ENCODE measurements at regions not wholly inside any gene's neighbourhood (a gene's known extent, or its start where the extent isn't known, plus 50 kb on each side); places are given as distances from the start of the nearest gene placed in this dataset.

- no peak for DNase-seq
- no peaks in the 10 kb centered on the region for H3K27me3 Mint-ChIP-seq (ENCODE audit: low read depth)
- no peak overlapping the region for H3K27ac Mint-ChIP-seq
- CTCF ChIA-PET = no interaction called here
- intact Hi-C loops (cut with micrococcal nuclease) = no loop called here
- no peaks in the 10 kb centered on the region for H3K9me3 Mint-ChIP-seq
- H3K4me3 Mint-ChIP-seq = no peak overlapping the region
- no peaks in the 10 kb centered on the region for H3K36me3 Mint-ChIP-seq (ENCODE audit: low read depth)
- no peaks in the 10 kb centered on the region for H3K4me1 Mint-ChIP-seq (ENCODE audit: low read depth)
Measured at GRCh38 chr6:113570161-113570560, 287.0 kb upstream of the MARCKS start.

- CTCF ChIA-PET = no interaction called here
- Mint-ChIP-seq H3K27ac (no peak overlapping the region), H3K36me3 (ENCODE audit: low read depth) (no peaks in the 10 kb centered on the region), H3K9me3 (no peaks in the 10 kb centered on the region), H3K4me3 (no peak overlapping the region), H3K27me3 (ENCODE audit: low read depth) (no peaks in the 10 kb centered on the region), H3K4me1 (ENCODE audit: low read depth) (no peaks in the 10 kb centered on the region)
- DNase-seq = no peak
- intact Hi-C loops (cut with micrococcal nuclease) = no loop called here
Measured at GRCh38 chr6:113570641-113571040, 286.5 kb upstream of the MARCKS start.

- no peak for DNase-seq
- Mint-ChIP-seq H3K4me3 (no peak overlapping the region), H3K27ac (no peak overlapping the region), H3K4me1 (ENCODE audit: low read depth) (no peaks in the 10 kb centered on the region), H3K27me3 (ENCODE audit: low read depth) (no peaks in the 10 kb centered on the region), H3K9me3 (peaks cover 4% of the 10 kb centered on the region), H3K36me3 (ENCODE audit: low read depth) (no peaks in the 10 kb centered on the region)
- intact Hi-C loops (cut with micrococcal nuclease) = no loop called here
- CTCF ChIA-PET = interaction anchor here (0.7 kb wide), 1 partner anchor 166 kb away, joined by 4 read pairs; no protein-coding TSS in a partner anchor
Measured at GRCh38 chr6:113574147-113574546, 283.0 kb upstream of the MARCKS start.

DNA sequence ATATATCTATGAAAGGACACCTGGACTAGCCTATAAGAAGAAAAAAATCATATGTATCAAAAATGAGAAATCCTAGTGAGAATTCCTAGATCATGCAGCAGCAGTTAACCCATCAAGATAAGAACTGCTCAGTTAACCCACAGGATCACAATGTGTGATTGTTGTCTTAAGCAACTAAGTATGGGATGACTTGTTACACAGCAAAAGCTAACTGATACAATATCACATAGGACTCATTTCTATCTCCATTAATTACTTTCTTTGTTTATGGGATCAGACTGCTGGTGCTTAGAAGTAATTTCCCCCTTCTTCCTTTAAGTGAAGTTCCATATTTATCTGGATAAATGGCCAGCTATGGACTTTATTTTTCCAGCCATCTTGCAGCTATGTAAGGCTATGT, 280.8 kb upstream of the MARCKS start:
- peaks cover 4% of the 10 kb centered on the region for H3K9me3 Mint-ChIP-seq
- no peak overlapping the region for H3K4me3 Mint-ChIP-seq
- H3K27me3 Mint-ChIP-seq (ENCODE audit: low read depth) = no peaks in the 10 kb centered on the region
- intact Hi-C loops (cut with micrococcal nuclease) = no loop called here
- H3K27ac Mint-ChIP-seq = no peak overlapping the region
- H3K4me1 Mint-ChIP-seq (ENCODE audit: low read depth) = no peaks in the 10 kb centered on the region
- CTCF ChIA-PET = no interaction called here
- no peak for DNase-seq
- H3K36me3 Mint-ChIP-seq (ENCODE audit: low read depth) = no peaks in the 10 kb centered on the region

GRCh38 chr6:113578691-113579090, 278.5 kb upstream of the MARCKS start:
- intact Hi-C loops (cut with micrococcal nuclease) = no loop called here
- H3K27me3 Mint-ChIP-seq (ENCODE audit: low read depth) = no peaks in the 10 kb centered on the region

GRCh38 chr6:113584767-113585166, 272.4 kb upstream of the MARCKS start:
- Mint-ChIP-seq H3K36me3 (ENCODE audit: low read depth) (no peaks in the 10 kb centered on the region), H3K4me3 (no peak overlapping the region), H3K9me3 (no peaks in the 10 kb centered on the region), H3K27me3 (ENCODE audit: low read depth) (no peaks in the 10 kb centered on the region), H3K27ac (no peak overlapping the region), H3K4me1 (ENCODE audit: low read depth) (no peaks in the 10 kb centered on the region)
- CTCF ChIA-PET = interaction anchor here (0.7 kb wide), 1 partner anchor 137 kb away, joined by 3 read pairs; no protein-coding TSS in a partner anchor
- intact Hi-C loops (cut with micrococcal nuclease) = no loop called here
- DNase-seq = no peak

More at GRCh38 chr6:113578691-113579090, 278.5 kb upstream of the MARCKS start:
- CTCF ChIA-PET = no interaction called here
- Mint-ChIP-seq H3K4me1 (ENCODE audit: low read depth) (no peaks in the 10 kb centered on the region), H3K9me3 (peaks cover 4% of the 10 kb centered on the region), H3K27ac (no peak overlapping the region), H3K4me3 (no peak overlapping the region), H3K36me3 (ENCODE audit: low read depth) (no peaks in the 10 kb centered on the region)
- no peak for DNase-seq

DNA sequence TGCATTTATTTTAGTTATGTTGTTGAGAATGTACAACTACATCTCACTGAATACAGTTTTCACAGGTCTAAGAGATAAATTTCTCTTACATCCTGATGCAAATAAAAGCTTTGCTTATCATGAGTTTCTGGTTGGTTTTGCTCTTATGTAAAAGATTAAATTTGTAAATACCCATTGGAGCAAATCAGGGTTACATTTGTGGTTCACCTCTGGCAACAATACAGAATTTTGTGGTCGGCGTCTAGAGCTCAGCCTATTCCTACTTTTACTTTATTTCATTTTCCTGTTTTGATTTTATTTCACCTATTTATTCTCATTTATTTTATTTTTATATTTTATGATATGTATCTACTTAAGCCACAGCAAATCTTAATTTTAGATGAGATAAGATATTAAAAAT, 271.9 kb upstream of the MARCKS start:
- Mint-ChIP-seq H3K4me3 (no peak overlapping the region), H3K36me3 (ENCODE audit: low read depth) (no peaks in the 10 kb centered on the region), H3K9me3 (no peaks in the 10 kb centered on the region), H3K27ac (no peak overlapping the region), H3K27me3 (ENCODE audit: low read depth) (no peaks in the 10 kb centered on the region), H3K4me1 (ENCODE audit: low read depth) (no peaks in the 10 kb centered on the region)
- DNase-seq = no peak
- intact Hi-C loops (cut with micrococcal nuclease) = no loop called here
- CTCF ChIA-PET = no interaction called here

DNA sequence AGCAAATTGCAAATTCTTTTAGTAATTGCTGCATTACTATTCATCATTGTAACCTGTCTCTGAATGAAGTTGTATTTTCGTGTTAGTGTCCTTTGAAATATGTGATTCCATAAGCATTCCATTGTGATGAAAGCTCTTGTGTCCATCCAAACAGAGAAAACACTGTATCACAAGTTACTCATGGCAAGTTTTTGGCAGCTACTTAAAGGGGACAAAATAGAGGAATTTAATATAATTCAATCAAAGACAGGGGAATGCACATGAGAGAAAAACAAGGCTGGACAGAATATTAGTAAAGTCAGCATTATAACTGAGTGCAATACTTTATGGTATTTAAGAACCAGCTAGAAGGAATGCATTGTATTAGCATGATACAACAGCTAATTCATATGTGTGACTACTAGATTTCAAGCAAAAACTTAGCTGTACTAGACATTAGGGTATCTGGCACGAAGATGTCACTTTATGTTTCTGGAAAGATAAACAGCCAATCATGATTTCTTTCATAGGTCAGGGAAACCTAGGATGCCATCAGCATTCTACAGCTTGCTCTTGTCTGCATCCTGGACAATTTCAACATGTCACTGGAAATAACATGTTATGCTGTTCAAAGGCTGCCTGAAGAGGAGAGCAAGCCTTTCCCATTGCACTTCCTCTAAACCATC, 270.6 kb upstream of the MARCKS start:
- H3K4me3 Mint-ChIP-seq = no peak overlapping the region
- intact Hi-C loops (cut with micrococcal nuclease) = no loop called here
- H3K36me3 Mint-ChIP-seq (ENCODE audit: low read depth) = no peaks in the 10 kb centered on the region
- CTCF ChIA-PET = interaction anchor here (0.6 kb wide), 1 partner anchor 14 kb away, joined by 4 read pairs; no protein-coding TSS in a partner anchor
- no peak for DNase-seq
- H3K27me3 Mint-ChIP-seq (ENCODE audit: low read depth) = no peaks in the 10 kb centered on the region
- no peaks in the 10 kb centered on the region for H3K4me1 Mint-ChIP-seq (ENCODE audit: low read depth)
- no peaks in the 10 kb centered on the region for H3K9me3 Mint-ChIP-seq
- no peak overlapping the region for H3K27ac Mint-ChIP-seq

DNA sequence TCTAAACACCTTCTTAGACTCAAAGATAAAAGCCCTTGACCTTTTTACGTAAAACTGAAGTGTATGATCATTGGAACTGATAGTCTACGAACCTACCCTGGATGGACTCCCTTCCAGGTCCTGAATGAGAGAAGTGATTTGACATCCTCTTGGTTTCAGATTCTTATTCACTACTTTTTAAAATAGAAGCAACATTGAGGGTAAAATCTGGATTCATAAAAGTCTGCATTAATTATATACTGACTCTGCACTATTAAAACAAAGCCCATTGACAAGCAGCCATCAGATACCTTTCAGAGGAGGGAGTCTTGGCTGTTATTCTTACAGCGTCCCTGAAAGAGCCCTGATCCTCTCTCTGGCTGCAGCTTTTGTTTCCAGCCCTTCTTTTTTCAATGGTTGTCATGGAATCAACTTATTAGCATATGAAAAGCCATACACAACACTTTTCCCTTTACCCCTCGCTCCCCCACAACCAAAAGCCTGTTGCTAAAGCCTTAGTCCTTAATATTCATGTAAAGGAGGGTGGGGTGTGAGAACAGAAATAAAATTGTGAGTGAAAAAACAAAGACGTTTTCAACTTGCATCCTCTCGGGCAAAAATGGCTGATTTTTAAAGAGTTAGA, 270.0 kb upstream of the MARCKS start:
- no peak for DNase-seq
- CTCF ChIA-PET = interaction anchor here (0.6 kb wide), 1 partner anchor 13 kb away, joined by 4 read pairs; no protein-coding TSS in a partner anchor
- no peak overlapping the region for H3K27ac Mint-ChIP-seq
- no peaks in the 10 kb centered on the region for H3K36me3 Mint-ChIP-seq (ENCODE audit: low read depth)
- no peaks in the 10 kb centered on the region for H3K27me3 Mint-ChIP-seq (ENCODE audit: low read depth)
- no peak overlapping the region for H3K4me3 Mint-ChIP-seq
- no peaks in the 10 kb centered on the region for H3K9me3 Mint-ChIP-seq
- intact Hi-C loops (cut with micrococcal nuclease) = no loop called here
- H3K4me1 Mint-ChIP-seq (ENCODE audit: low read depth) = no peaks in the 10 kb centered on the region

DNA sequence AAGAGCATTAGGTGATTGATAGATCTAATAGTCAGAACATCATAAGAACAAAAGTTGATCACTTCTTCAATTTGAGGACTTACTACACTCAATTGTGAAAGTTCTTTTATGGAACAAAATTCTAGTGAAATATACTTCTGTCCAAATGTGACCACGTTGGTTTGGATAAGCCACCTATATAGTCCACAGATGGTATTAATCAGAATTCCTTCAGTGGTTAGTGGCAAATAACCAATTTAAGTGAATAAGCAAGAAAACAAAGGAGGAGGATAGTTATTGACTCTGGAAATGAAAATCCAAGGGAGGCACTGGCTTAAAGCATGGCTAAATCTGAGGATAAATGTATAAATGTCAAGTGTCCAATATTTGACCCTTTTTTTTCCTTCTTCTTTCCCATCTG, 268.5 kb upstream of the MARCKS start:
- DNase-seq = no peak
- no peaks in the 10 kb centered on the region for H3K4me1 Mint-ChIP-seq (ENCODE audit: low read depth)
- H3K27me3 Mint-ChIP-seq (ENCODE audit: low read depth) = no peaks in the 10 kb centered on the region
- H3K9me3 Mint-ChIP-seq = no peaks in the 10 kb centered on the region
- CTCF ChIA-PET = no interaction called here
- no peak overlapping the region for H3K27ac Mint-ChIP-seq
- H3K36me3 Mint-ChIP-seq (ENCODE audit: low read depth) = no peaks in the 10 kb centered on the region
- intact Hi-C loops (cut with micrococcal nuclease) = no loop called here
- H3K4me3 Mint-ChIP-seq = no peak overlapping the region

DNA sequence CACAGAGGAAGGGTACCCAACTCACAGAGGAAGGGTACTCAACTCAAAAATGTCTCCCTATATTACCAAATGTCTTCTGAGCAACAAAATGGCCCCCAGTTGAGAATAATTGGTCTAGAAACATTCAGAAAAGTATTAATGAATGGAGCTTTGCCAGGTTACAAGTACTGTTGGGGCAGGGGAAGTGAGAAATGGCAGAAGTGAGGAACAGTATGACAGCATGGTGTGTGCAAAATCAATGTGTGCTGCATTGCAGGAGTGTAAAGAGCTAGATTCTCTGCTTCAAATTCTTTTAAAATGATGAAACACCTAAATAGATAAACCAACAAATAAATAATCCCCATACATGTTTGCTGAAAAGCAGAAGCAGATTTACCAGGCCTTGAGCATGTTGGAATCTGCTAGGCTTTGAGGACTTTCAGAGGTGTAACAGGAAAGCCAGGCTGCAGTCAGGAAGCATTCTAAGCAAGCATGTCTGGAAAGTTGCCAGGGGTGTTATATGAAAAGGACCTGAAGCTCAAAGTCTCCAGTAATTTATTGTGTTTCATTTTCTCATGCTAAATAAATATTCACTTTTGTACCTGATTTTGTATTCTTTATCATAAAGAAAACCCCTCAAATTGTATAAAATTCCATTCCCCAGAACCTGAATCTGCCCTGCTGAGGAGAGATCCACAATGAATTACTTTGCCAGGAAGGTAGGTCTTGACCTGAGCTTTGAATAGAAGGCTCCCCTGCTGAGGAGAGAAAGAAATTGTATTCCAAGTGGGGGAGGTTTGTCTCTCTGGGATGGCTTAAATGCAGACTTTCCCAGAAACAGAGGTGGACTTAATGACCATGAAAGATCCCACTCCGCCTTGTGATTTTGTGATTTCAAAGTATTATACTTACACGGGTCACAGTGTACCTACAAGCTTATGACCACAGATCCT, 265.0 kb upstream of the MARCKS start:
- no peak for DNase-seq
- intact Hi-C loops (cut with micrococcal nuclease) = no loop called here
- no peak overlapping the region for H3K27ac Mint-ChIP-seq
- H3K4me3 Mint-ChIP-seq = no peak overlapping the region
- CTCF ChIA-PET = no interaction called here
- H3K27me3 Mint-ChIP-seq (ENCODE audit: low read depth) = no peaks in the 10 kb centered on the region
- no peaks in the 10 kb centered on the region for H3K9me3 Mint-ChIP-seq
- no peaks in the 10 kb centered on the region for H3K36me3 Mint-ChIP-seq (ENCODE audit: low read depth)
- no peaks in the 10 kb centered on the region for H3K4me1 Mint-ChIP-seq (ENCODE audit: low read depth)

GRCh38 chr6:113594726-113595125, 262.4 kb upstream of the MARCKS start:
- H3K4me1 Mint-ChIP-seq (ENCODE audit: low read depth) = no peaks in the 10 kb centered on the region
- no peaks in the 10 kb centered on the region for H3K9me3 Mint-ChIP-seq
- H3K36me3 Mint-ChIP-seq (ENCODE audit: low read depth) = no peaks in the 10 kb centered on the region
- H3K27ac Mint-ChIP-seq = no peak overlapping the region
- DNase-seq = no peak
- CTCF ChIA-PET = no interaction called here
- intact Hi-C loops (cut with micrococcal nuclease) = no loop called here
- no peak overlapping the region for H3K4me3 Mint-ChIP-seq
- H3K27me3 Mint-ChIP-seq (ENCODE audit: low read depth) = no peaks in the 10 kb centered on the region

All from activated naive CD4-positive, alpha-beta T cell treated with anti-CD3 and anti-CD28 coated beads for 36 hours (primary cell).